ENCODE measurements at regions not wholly inside any gene's neighbourhood (a gene's known extent, or its start where the extent isn't known, plus 50 kb on each side); places are given as distances from the start of the nearest gene placed in this dataset.

- no peak for TF ChIP-seq EZH2 (IDR thresholded peaks at IDR 0.05; ENCODE audit: low read depth, low read length, severe bottlenecking)
- TF ChIP-seq CREB1 (IDR thresholded peaks at IDR 0.05), result no peak
- no peak for TF ChIP-seq KDM1A (IDR thresholded peaks at IDR 0.05; ENCODE audit: borderline replicate concordance, low read length)
These were observed 192.7 kb upstream of the NR4A3 start (continued) for GRCh38 chr9:99628849-99629620.
